Thyroid gland (tissue), 4 donors: ENCODE measurements at regions not wholly inside any gene's neighbourhood (a gene's known extent, or its start where the extent isn't known, plus 50 kb on each side); places are given as distances from the start of the nearest gene placed in this dataset.

Experiments
- DNase-seq, 2 donors: peaks; one replicate each; pipeline ENCODE4 v3.0.0-alpha.2; 2019
- H3K27ac ChIP-seq, 3 donors: fragments of 200-600 bp; sonication (generic); 1 replicate in 2 of 3; 2 replicates in 1 of 3; pipeline ENCODE4 v1.5.1; 2016 to 2019; ENCODE audit warnings: mild to moderate bottlenecking in 1 of 3, moderate library complexity in 1 of 3
- H3K27me3 ChIP-seq: fragments of 200-600 bp; sonication (generic); one replicate; pipeline ENCODE4 v1.5.1; 2019
- H3K36me3 ChIP-seq, 2 donors: fragments of 200-600 bp; sonication (generic); one replicate each; pipeline ENCODE4 v1.5.1; 2016 to 2019
- H3K4me1 ChIP-seq, 2 donors: fragments of 200-600 bp; sonication (generic); one replicate each; pipeline ENCODE4 v1.5.1; 2017 to 2019
- H3K4me3 ChIP-seq, 3 donors: fragments of 200-600 bp; sonication (generic); replicated peaks in 1 of 3; 1 replicate in 2 of 3; 2 replicates in 1 of 3; pipeline ENCODE4 v1.5.1; 2016; ENCODE audit warnings: mild to moderate bottlenecking in 1 of 3
- H3K9me3 ChIP-seq: fragments of 200-600 bp; sonication (generic); one replicate; pipeline ENCODE4 v1.5.1; 2017
- CTCF ChIP-seq, 6 experiments: fragments of 200-600 bp in 3 of 6; fragments of 450-650 bp in 3 of 6; sonication (generic) in 3 of 6; IDR thresholded peaks; one replicate each; pipeline ENCODE4 v1.5.1; 2016 to 2019; ENCODE audit warnings: antibody characterized with exemption in 6 of 6, mild to moderate bottlenecking in 2 of 6, inconsistent platforms in 1 of 6, moderate library complexity in 1 of 6
- POLR2A ChIP-seq, 2 donors: fragments of 450-650 bp; IDR thresholded peaks; one replicate each; pipeline ENCODE4 v1.6.1; 2017; ENCODE audit warnings: antibody characterized with exemption in 2 of 2, mild to moderate bottlenecking in 2 of 2, moderate library complexity in 1 of 2
- WGBS, 2 donors: methylation state at CpG; one replicate each; pipeline ENCODE4 v1.1.5; 2017; 5-methylcytosine and 5-hydroxymethylcytosine counted together
- intact Hi-C: fragments of 100-400 bp; cut with DNase I; formaldehyde crosslinking; loops from one replicate; pipeline ENCODE4 v1.15.1; 2023

- Histone ChIP-seq H3K9me3 (no peaks in the 10 kb centered on the region), H3K4me1 (no peaks in the 10 kb centered on the region), H3K36me3 (no peaks in the 10 kb centered on the region), H3K27me3 (no peaks in the 10 kb centered on the region), H3K27ac (no peak overlapping the region), H3K4me3 (no peak overlapping the region)
- peak in 1 of 2 donors; percentile 15 for DNase-seq
- WGBS, 2 donors = 0% methylated on average over 1 of the region's 1 CpG
- peak; percentile 44 to 82 (median 70) for TF ChIP-seq CTCF (IDR thresholded peaks at IDR 0.05)
- TF ChIP-seq POLR2A (IDR thresholded peaks at IDR 0.05) = no peak
- intact Hi-C loops = no loop called here
These were observed 310.4 kb upstream of the SYT4 start for GRCh38 chr18:43587538-43588153.

- H3K36me3 ChIP-seq = no peaks in the 10 kb centered on the region
- DNase-seq = no peak
- TF ChIP-seq CTCF (IDR thresholded peaks at IDR 0.05) (no peak), POLR2A (IDR thresholded peaks at IDR 0.05) (no peak)
- no peaks in the 10 kb centered on the region for H3K9me3 ChIP-seq
- H3K4me3 ChIP-seq = no peak overlapping the region
- intact Hi-C loops = no loop called here
- no peaks in the 10 kb centered on the region for H3K27me3 ChIP-seq
- WGBS, 2 donors = 75 to 94% methylated on average over 2 to 3 of the region's 3 CpGs
- H3K27ac ChIP-seq = no peak overlapping the region
- no peaks in the 10 kb centered on the region for H3K4me1 ChIP-seq
These were observed 311.5 kb upstream of the SYT4 start for GRCh38 chr18:43588838-43589237.

- no peaks in the 10 kb centered on the region for H3K36me3 ChIP-seq
- intact Hi-C loops = no loop called here
- no peak for DNase-seq
- H3K27me3 ChIP-seq = no peaks in the 10 kb centered on the region
- no peak overlapping the region for H3K4me3 ChIP-seq
- H3K27ac ChIP-seq = no peak overlapping the region
- no peak for TF ChIP-seq POLR2A (IDR thresholded peaks at IDR 0.05)
- H3K9me3 ChIP-seq = no peaks in the 10 kb centered on the region
- WGBS, 2 donors = 93 to 95% methylated on average over 7 to 10 of the region's 11 CpGs
- H3K4me1 ChIP-seq = no peaks in the 10 kb centered on the region
These were observed 312.4 kb upstream of the SYT4 start for GRCh38 chr18:43589611-43590151.

GRCh38 chr18:43590182-43590903 lies 313.1 kb upstream of the SYT4 start:
- intact Hi-C loops = no loop called here
- no peaks in the 10 kb centered on the region for H3K9me3 ChIP-seq
- H3K36me3 ChIP-seq = no peaks in the 10 kb centered on the region
- WGBS, 2 donors = 86 to 91% methylated on average over 13 to 14 of the region's 20 CpGs
- TF ChIP-seq CTCF (IDR thresholded peaks at IDR 0.05) (no peak), POLR2A (IDR thresholded peaks at IDR 0.05) (no peak)
- H3K4me1 ChIP-seq = no peaks in the 10 kb centered on the region
- no peak for DNase-seq
- H3K4me3 ChIP-seq = no peak overlapping the region
- H3K27me3 ChIP-seq = no peaks in the 10 kb centered on the region
- no peak overlapping the region for H3K27ac ChIP-seq

DNA sequence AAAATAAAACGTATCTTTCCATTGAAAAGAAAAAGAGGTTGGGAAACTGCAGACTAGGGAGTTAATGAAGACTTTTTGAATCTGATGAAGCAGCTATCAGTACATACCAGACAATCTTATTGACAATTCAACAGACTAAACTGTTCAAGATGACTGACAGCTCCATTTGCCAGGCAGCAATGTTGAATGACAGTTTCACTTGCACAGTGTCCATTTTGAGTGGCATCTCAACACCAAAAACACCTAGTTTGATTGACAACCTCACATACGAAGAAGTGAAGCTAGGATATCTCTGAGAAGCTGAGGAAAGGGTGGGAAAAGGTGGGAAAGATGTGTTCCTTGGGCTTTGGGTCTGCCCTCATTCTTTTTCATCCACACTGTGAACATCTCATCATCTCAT lies 315.0 kb upstream of the SYT4 start:
- Histone ChIP-seq H3K27ac (no peak overlapping the region), H3K9me3 (no peaks in the 10 kb centered on the region), H3K36me3 (no peaks in the 10 kb centered on the region), H3K4me3 (no peak overlapping the region), H3K4me1 (no peaks in the 10 kb centered on the region), H3K27me3 (no peaks in the 10 kb centered on the region)
- no peak for TF ChIP-seq CTCF (IDR thresholded peaks at IDR 0.05)
- no peak for TF ChIP-seq POLR2A (IDR thresholded peaks at IDR 0.05)
- no peak for DNase-seq
- 82 to 91% methylated on average over 2 of the region's 2 CpGs for WGBS, 2 donors
- intact Hi-C loops = no loop called here
